Vagina (tissue), 2 donors: ENCODE measurements at regions not wholly inside any gene's neighbourhood (a gene's known extent, or its start where the extent isn't known, plus 50 kb on each side); places are given as distances from the start of the nearest gene placed in this dataset.
"Not testable (repeated sequence)": the region's sequence is repeated elsewhere in the genome, so short reads cannot be mapped to it uniquely, and the experiment has no call there.

ENCODE experiments used
- DNase-seq, 2 donors: peaks; one replicate each; pipeline ENCODE4 v3.0.0-alpha.2; 2017; ENCODE audit errors: extremely low spot score in 2 of 2
- H3K27ac ChIP-seq: fragments of 200-600 bp; sonication (generic); one replicate; pipeline ENCODE4 v1.5.1; 2019
- H3K27me3 ChIP-seq: fragments of 200-600 bp; sonication (generic); one replicate; pipeline ENCODE4 v1.5.1; 2019
- H3K36me3 ChIP-seq, 2 donors: fragments of 200-600 bp; sonication (generic); one replicate each; pipeline ENCODE4 v1.5.1; 2017 to 2019
- H3K4me1 ChIP-seq: fragments of 200-600 bp; sonication (generic); one replicate; pipeline ENCODE4 v1.5.1; 2019
- H3K4me3 ChIP-seq, 2 donors: fragments of 200-600 bp; sonication (generic); 1 replicate in 1 of 2; 2 replicates in 1 of 2; pipeline ENCODE4 v1.5.1; 2016 to 2019
- H3K9me3 ChIP-seq: fragments of 200-600 bp; sonication (generic); one replicate; pipeline ENCODE4 v1.5.1; 2019
- POLR2A ChIP-seq, 2 donors: fragments of 450-650 bp; IDR thresholded peaks; one replicate each; pipeline ENCODE4 v1.6.1; 2017; ENCODE audit warnings: antibody characterized with exemption in 2 of 2, mild to moderate bottlenecking in 2 of 2, moderate library complexity in 2 of 2
- POLR2AphosphoS5 ChIP-seq, 2 donors: sonication (generic); formaldehyde crosslinking; IDR thresholded peaks; one replicate each; pipeline ENCODE4 v1.9.0; 2017; ENCODE audit warnings: antibody characterized with exemption in 2 of 2, mild to moderate bottlenecking in 2 of 2, low read depth in 1 of 2; ENCODE audit not compliant: insufficient read depth in 1 of 2
- intact Hi-C: fragments of 100-400 bp; cut with DNase I; formaldehyde crosslinking; loops from one replicate; pipeline ENCODE4 v1.15.1; 2023
- TF ChIP-seq, protein P1 (sequence below), 3 experiments: fragments of 450-650 bp in 2 of 3; fragments of 200-600 bp in 1 of 3; sonication (generic) in 1 of 3; IDR thresholded peaks; one replicate each; pipeline ENCODE4 v1.5.1; 2017 to 2019; ENCODE audit warnings: antibody characterized with exemption in 3 of 3, mild to moderate bottlenecking in 2 of 3, moderate library complexity in 2 of 3

DNA sequence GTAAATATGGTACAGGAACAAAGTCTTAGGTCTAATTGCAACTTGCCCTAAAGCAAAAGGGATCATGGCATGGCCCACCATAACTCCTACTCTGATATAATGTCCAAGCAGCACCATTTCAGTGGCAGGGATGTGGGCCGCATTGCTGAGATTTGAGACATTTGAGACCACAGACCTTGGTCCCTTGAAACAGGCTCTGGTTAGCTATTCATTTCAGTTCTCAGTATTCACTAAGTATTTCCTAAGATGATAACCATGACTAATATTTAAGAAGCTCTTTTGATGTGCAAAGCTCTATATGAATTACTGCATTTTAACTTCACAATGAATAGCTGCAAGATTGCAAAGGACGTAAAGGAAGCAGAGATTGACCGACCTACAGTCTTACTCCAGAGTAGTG, 471.0 kb downstream of the SHISA9 start:
- no peak overlapping the region for H3K27ac ChIP-seq
- H3K27me3 ChIP-seq = no peaks in the 10 kb centered on the region
- intact Hi-C loops = no loop called here
- no peaks in the 10 kb centered on the region for H3K36me3 ChIP-seq
- H3K4me1 ChIP-seq = no peaks in the 10 kb centered on the region
- TF ChIP-seq, protein P1, sequence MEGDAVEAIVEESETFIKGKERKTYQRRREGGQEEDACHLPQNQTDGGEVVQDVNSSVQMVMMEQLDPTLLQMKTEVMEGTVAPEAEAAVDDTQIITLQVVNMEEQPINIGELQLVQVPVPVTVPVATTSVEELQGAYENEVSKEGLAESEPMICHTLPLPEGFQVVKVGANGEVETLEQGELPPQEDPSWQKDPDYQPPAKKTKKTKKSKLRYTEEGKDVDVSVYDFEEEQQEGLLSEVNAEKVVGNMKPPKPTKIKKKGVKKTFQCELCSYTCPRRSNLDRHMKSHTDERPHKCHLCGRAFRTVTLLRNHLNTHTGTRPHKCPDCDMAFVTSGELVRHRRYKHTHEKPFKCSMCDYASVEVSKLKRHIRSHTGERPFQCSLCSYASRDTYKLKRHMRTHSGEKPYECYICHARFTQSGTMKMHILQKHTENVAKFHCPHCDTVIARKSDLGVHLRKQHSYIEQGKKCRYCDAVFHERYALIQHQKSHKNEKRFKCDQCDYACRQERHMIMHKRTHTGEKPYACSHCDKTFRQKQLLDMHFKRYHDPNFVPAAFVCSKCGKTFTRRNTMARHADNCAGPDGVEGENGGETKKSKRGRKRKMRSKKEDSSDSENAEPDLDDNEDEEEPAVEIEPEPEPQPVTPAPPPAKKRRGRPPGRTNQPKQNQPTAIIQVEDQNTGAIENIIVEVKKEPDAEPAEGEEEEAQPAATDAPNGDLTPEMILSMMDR (IDR thresholded peaks at IDR 0.05) = no peak
- TF ChIP-seq POLR2AphosphoS5 (IDR thresholded peaks at IDR 0.05; ENCODE audit: insufficient read depth in 1 of 2, low read depth in 1 of 2) (no peak), POLR2A (IDR thresholded peaks at IDR 0.05) (no peak)
- no peak overlapping the region for H3K4me3 ChIP-seq
- H3K9me3 ChIP-seq = no peaks in the 10 kb centered on the region
- no peak for DNase-seq

DNA sequence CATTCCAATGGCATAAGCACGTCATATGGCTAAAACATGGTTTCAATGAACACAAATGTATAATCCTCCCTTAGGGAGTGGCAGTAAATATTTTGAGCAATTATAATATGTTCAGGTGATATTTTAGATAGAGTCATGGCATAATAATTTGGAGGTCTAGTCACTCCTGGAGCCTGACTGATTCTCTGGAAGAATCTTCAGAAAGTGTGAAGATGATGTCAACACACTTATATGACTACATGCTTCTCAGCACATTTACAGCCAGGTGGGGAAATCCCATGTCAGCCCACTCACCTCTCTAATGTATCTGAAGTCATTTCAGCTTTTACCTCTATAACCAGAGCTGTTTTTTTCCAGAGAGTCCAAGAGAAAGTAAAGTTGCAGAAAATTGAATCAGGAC, 474.8 kb downstream of the SHISA9 start:
- intact Hi-C loops = no loop called here

DNA sequence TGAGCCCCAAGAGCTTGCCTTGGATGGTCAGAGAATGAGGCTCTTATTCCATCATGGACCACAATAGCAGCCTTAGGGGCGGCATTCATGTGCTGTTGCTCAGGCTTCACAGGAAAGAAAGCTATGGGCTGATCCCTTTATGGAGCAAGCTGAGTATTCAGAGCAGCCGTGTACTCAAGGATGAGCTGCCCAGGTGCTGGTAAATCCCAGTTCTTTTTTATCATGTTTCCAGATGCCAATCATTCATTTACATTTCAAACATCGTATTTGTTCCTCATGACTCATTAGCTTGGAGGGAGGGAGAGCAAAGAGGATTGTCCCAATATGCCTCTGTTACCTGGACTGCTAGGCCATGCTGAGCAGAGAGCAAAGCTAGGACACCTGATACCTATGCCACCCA, 475.7 kb downstream of the SHISA9 start:
- Histone ChIP-seq H3K4me3 (no peak overlapping the region), H3K4me1 (no peaks in the 10 kb centered on the region), H3K27me3 (no peaks in the 10 kb centered on the region), H3K36me3 (no peaks in the 10 kb centered on the region), H3K9me3 (no peaks in the 10 kb centered on the region), H3K27ac (no peak overlapping the region)
- intact Hi-C loops = no loop called here
- TF ChIP-seq, protein P1 (IDR thresholded peaks at IDR 0.05) = no peak
- TF ChIP-seq POLR2A (IDR thresholded peaks at IDR 0.05) (no peak), POLR2AphosphoS5 (IDR thresholded peaks at IDR 0.05; ENCODE audit: insufficient read depth in 1 of 2, low read depth in 1 of 2) (no peak)
- no peak for DNase-seq

More for the DNA sequence above, 474.8 kb downstream of the SHISA9 start:
- no peak for DNase-seq
- Histone ChIP-seq H3K27ac (no peak overlapping the region), H3K4me3 (no peak overlapping the region), H3K4me1 (no peaks in the 10 kb centered on the region), H3K27me3 (no peaks in the 10 kb centered on the region), H3K9me3 (no peaks in the 10 kb centered on the region), H3K36me3 (no peaks in the 10 kb centered on the region)
- TF ChIP-seq, protein P1 (IDR thresholded peaks at IDR 0.05) = no peak
- TF ChIP-seq POLR2AphosphoS5 (IDR thresholded peaks at IDR 0.05; ENCODE audit: insufficient read depth in 1 of 2, low read depth in 1 of 2) = no peak
- TF ChIP-seq POLR2A (IDR thresholded peaks at IDR 0.05) = no peak

DNA sequence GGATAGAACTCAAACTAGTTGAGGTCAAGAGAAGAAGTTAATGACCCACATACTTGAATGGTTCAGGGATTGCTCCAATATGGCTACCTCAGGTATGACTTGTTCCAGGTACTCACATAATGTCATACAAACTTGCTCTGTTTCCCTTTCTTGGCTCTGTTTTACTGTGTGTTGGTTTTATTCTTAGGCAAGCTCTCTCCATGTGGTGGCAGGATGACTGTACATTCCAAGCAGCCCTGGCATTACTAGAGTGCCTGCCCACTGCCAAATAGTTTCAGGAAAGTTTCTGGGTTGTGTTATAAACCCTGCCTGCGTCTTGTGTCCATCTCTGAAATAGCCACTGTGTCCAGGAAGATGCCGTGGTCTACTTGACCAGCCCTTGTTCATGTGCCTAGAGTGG, 476.8 kb downstream of the SHISA9 start:
- no peak for DNase-seq
- no peak overlapping the region for H3K4me3 ChIP-seq
- no peaks in the 10 kb centered on the region for H3K9me3 ChIP-seq
- no peaks in the 10 kb centered on the region for H3K4me1 ChIP-seq
- TF ChIP-seq, protein P1 (IDR thresholded peaks at IDR 0.05) = no peak
- TF ChIP-seq POLR2AphosphoS5 (IDR thresholded peaks at IDR 0.05; ENCODE audit: insufficient read depth in 1 of 2, low read depth in 1 of 2) (no peak), POLR2A (IDR thresholded peaks at IDR 0.05) (no peak)
- no peak overlapping the region for H3K27ac ChIP-seq
- intact Hi-C loops = no loop called here
- no peaks in the 10 kb centered on the region for H3K36me3 ChIP-seq
- no peaks in the 10 kb centered on the region for H3K27me3 ChIP-seq

DNA sequence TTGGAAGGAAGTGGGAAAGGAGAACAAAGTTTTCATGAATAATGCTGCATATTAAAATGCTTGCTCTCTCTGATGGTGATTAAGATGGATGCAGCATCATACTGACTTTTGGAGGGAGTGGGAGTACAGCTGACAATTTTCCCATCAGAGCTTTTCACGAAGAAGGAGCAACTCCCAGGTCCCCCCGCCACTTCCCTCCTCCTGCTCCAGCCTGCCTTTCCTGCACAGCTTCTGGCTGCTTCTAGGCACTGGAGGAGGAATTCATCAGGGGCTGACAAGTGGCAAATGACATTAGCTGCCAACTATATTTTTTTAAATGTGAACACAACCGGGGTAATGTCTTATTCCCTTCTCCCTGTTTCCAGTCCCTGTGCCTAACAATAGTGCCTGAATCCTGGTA, 477.9 kb downstream of the SHISA9 start:
- Histone ChIP-seq H3K27ac (no peak overlapping the region), H3K4me1 (no peaks in the 10 kb centered on the region), H3K36me3 (no peaks in the 10 kb centered on the region), H3K4me3 (no peak overlapping the region), H3K9me3 (no peaks in the 10 kb centered on the region), H3K27me3 (no peaks in the 10 kb centered on the region)
- DNase-seq = no peak
- TF ChIP-seq POLR2AphosphoS5 (IDR thresholded peaks at IDR 0.05; ENCODE audit: insufficient read depth in 1 of 2, low read depth in 1 of 2) (no peak), POLR2A (IDR thresholded peaks at IDR 0.05) (no peak)
- TF ChIP-seq, protein P1 (IDR thresholded peaks at IDR 0.05) = no peak
- intact Hi-C loops = no loop called here

DNA sequence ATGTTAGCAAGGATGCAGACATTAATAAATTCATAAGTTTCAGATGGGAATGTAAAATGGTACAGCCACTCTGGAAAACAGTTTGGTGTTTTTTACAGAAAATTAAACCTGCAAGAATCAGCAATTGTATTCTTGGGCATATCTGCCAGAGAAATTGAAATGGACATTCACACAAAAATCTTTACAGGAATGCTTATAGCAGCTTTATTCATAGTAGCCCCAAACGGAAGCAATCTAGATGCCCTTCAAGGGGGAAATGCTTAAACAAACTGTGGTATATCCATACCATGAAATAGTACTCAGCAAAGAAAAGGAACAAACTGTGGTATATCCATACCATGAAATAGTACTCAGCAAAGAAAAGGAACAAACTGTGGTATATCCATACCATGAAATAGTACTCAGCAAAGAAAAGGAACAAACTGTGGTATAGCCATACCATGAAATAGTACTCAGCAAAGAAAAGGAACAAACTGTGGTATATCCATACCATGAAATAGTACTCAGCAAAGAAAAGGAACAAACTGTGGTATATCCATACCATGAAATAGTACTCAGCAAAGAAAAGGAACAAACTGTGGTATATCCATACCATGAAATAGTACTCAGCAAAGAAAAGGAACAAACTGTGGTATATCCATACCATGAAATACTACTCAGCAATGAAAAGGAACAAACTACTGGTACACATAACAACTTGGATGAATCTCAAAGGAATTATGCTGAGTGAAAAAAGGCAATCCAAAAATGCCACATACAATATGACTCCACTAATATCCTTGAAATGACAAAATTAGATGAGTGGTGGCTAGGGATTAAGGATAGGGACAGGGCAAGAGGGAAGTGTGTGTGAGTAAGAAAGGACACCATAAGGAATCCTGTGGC, 484.0 kb downstream of the SHISA9 start:
- H3K27me3 ChIP-seq, intact Hi-C loops, H3K9me3 ChIP-seq, DNase-seq, H3K4me3 ChIP-seq, H3K4me1 ChIP-seq, H3K36me3 ChIP-seq, H3K27ac ChIP-seq: not testable (repeated sequence)
